Activated B cell treated with CpG ODN at 0.5 μM for 24 hours (primary cell): ENCODE measurements at regions not wholly inside any gene's neighbourhood (a gene's known extent, or its start where the extent isn't known, plus 50 kb on each side); places are given as distances from the start of the nearest gene placed in this dataset.

Experiments used
- ATAC-seq: fragments of 200-7000 bp; cut with Tn5 transposase; one replicate; pipeline ENCODE4 v1.10.0; 2021; ENCODE audit warnings: low read depth, mild to moderate bottlenecking, moderate library complexity
- CTCF ChIA-PET: fragments of 350-600 bp; sonication (Branson Sonifier 250); formaldehyde crosslinking; loops from one replicate; lab custom pipeline; 2021; ENCODE audit warnings: antibody characterized with exemption; lab: Charles Lee
- POLR2A ChIA-PET: fragments of 350-600 bp; sonication (Branson Sonifier 250); formaldehyde crosslinking; loops from one replicate; lab custom pipeline; 2021; ENCODE audit warnings: antibody characterized with exemption; lab: Charles Lee
- DNase-seq: peaks from one replicate; pipeline ENCODE4 v3.0.0; 2022
- H3K27ac Mint-ChIP-seq: one replicate; pipeline ENCODE4 v1.8.0; 2020; ENCODE audit warnings: mixed read lengths
- H3K27me3 Mint-ChIP-seq: one replicate; pipeline ENCODE4 v1.8.0; 2021; ENCODE audit warnings: mixed read lengths
- H3K36me3 Mint-ChIP-seq: one replicate; pipeline ENCODE4 v1.8.0; 2021; ENCODE audit warnings: low read depth, mixed read lengths
- H3K4me1 Mint-ChIP-seq: one replicate; pipeline ENCODE4 v1.8.0; 2021; ENCODE audit warnings: mixed read lengths
- H3K4me3 Mint-ChIP-seq: one replicate; pipeline ENCODE4 v1.8.0; 2020; ENCODE audit warnings: mild to moderate bottlenecking, mixed read lengths
- H3K9me3 Mint-ChIP-seq: one replicate; pipeline ENCODE4 v1.8.0; 2020; ENCODE audit warnings: mixed read lengths
- CTCF ChIP-seq: fragments of 200-600 bp; IDR thresholded peaks from one replicate; pipeline ENCODE4 v1.8.0; 2022; ENCODE audit warnings: antibody characterized with exemption, mild to moderate bottlenecking
- intact Hi-C: fragments of 100-400 bp; cut with micrococcal nuclease; formaldehyde crosslinking; loops from one replicate; pipeline ENCODE4 v1.15.1; 2024

GRCh38 chr12:60842181-60842580 is 1246.4 kb downstream of the SLC16A7 start:
- Mint-ChIP-seq H3K9me3 (peaks cover 2% of the 10 kb centered on the region), H3K4me3 (no peak overlapping the region), H3K4me1 (no peaks in the 10 kb centered on the region), H3K36me3 (no peaks in the 10 kb centered on the region), H3K27ac (no peak overlapping the region), H3K27me3 (no peaks in the 10 kb centered on the region)
- ChIA-PET POLR2A (no interaction called here), CTCF (no interaction called here)
- TF ChIP-seq CTCF: no peak
- intact Hi-C loops: no loop called here
- ATAC-seq (no peak), DNase-seq (no peak)

GRCh38 chr12:60844101-60844500 is 1248.3 kb downstream of the SLC16A7 start:
- ChIA-PET POLR2A (no interaction called here), CTCF (no interaction called here)
- H3K27ac Mint-ChIP-seq: no peak overlapping the region
- no peaks in the 10 kb centered on the region for H3K9me3 Mint-ChIP-seq
- no peak for TF ChIP-seq CTCF
- H3K36me3 Mint-ChIP-seq: no peaks in the 10 kb centered on the region
- H3K4me1 Mint-ChIP-seq: no peaks in the 10 kb centered on the region
- H3K4me3 Mint-ChIP-seq: no peak overlapping the region
- ATAC-seq: no peak
- intact Hi-C loops: no loop called here
- DNase-seq: no peak
- H3K27me3 Mint-ChIP-seq: no peaks in the 10 kb centered on the region

- H3K27ac Mint-ChIP-seq: no peak overlapping the region
- ATAC-seq: no peak
- H3K9me3 Mint-ChIP-seq: peaks cover 2% of the 10 kb centered on the region
Observed at GRCh38 chr12:60844875-60845274, 1249.0 kb downstream of the SLC16A7 start.

GRCh38 chr12:60845696-60846095 is 1249.9 kb downstream of the SLC16A7 start:
- H3K9me3 Mint-ChIP-seq: peaks cover 4% of the 10 kb centered on the region
- ATAC-seq: no peak
- H3K4me3 Mint-ChIP-seq: no peak overlapping the region
- H3K27ac Mint-ChIP-seq: no peak overlapping the region
- ChIA-PET CTCF (no interaction called here), POLR2A (no interaction called here)
- no peaks in the 10 kb centered on the region for H3K4me1 Mint-ChIP-seq
- intact Hi-C loops: no loop called here
- H3K27me3 Mint-ChIP-seq: no peaks in the 10 kb centered on the region
- no peak for DNase-seq
- no peaks in the 10 kb centered on the region for H3K36me3 Mint-ChIP-seq
- TF ChIP-seq CTCF: no peak

More at GRCh38 chr12:60844875-60845274, 1249.0 kb downstream of the SLC16A7 start:
- no peak for DNase-seq
- TF ChIP-seq CTCF: no peak
- ChIA-PET CTCF (no interaction called here), POLR2A (no interaction called here)
- Mint-ChIP-seq H3K4me3 (no peak overlapping the region), H3K36me3 (no peaks in the 10 kb centered on the region), H3K27me3 (no peaks in the 10 kb centered on the region), H3K4me1 (no peaks in the 10 kb centered on the region)
- intact Hi-C loops: no loop called here

GRCh38 chr12:60847281-60847680 is 1251.5 kb downstream of the SLC16A7 start:
- Mint-ChIP-seq H3K4me3 (no peak overlapping the region), H3K4me1 (no peaks in the 10 kb centered on the region), H3K27ac (no peak overlapping the region), H3K36me3 (no peaks in the 10 kb centered on the region), H3K9me3 (peaks cover 4% of the 10 kb centered on the region), H3K27me3 (no peaks in the 10 kb centered on the region)
- ChIA-PET POLR2A (no interaction called here), CTCF (no interaction called here)
- TF ChIP-seq CTCF: no peak
- intact Hi-C loops: no loop called here
- ATAC-seq (no peak), DNase-seq (no peak)
